ENCODE measurements at regions not wholly inside any gene's neighbourhood (a gene's known extent, or its start where the extent isn't known, plus 50 kb on each side); places are given as distances from the start of the nearest gene placed in this dataset.
"Not testable (repeated sequence)": the region's sequence is repeated elsewhere in the genome, so short reads cannot be mapped to it uniquely, and the experiment has no call there.

GRCh38 chr2:167718560-167718959, 528.8 kb downstream of the STK39 start:
- H3K36me3 Mint-ChIP-seq, result no peaks in the 10 kb centered on the region
- no peak overlapping the region for H3K4me3 Mint-ChIP-seq
- no peaks in the 10 kb centered on the region for H3K9me3 ChIP-seq (replicated peaks in 1 of 2; ENCODE audit: control insufficient read depth in 1 of 2, insufficient read depth in 1 of 2, low read length in 2 of 2)
- H3K27ac Mint-ChIP-seq, result no peak overlapping the region
- H3K4me3 ChIP-seq (replicated peaks in 1 of 3; ENCODE audit: low read depth in 2 of 3, low read length in 3 of 3), result no peak overlapping the region
- no peak overlapping the region for H3K27ac ChIP-seq (ENCODE audit: low read depth in 1 of 2, low read length in 2 of 2)
- no peaks in the 10 kb centered on the region for H3K4me1 ChIP-seq (ENCODE audit: control insufficient read depth in 1 of 2, insufficient read depth in 2 of 2, low read length in 2 of 2)
- no peaks in the 10 kb centered on the region for H3K79me2 ChIP-seq (ENCODE audit: insufficient read depth, low read length)
- no peak for DNase-seq
- no peak overlapping the region for H3K9ac ChIP-seq (ENCODE audit: insufficient read depth, low read length, poor library complexity, severe bottlenecking)
- H3K36me3 ChIP-seq (replicated peaks in 1 of 2; ENCODE audit: control insufficient read depth in 1 of 2, insufficient read depth in 2 of 2, low read length in 2 of 2), result no peaks in the 10 kb centered on the region
- H3K4me1 Mint-ChIP-seq, result no peaks in the 10 kb centered on the region
- 100% methylated on average over 1 of the region's 1 CpG for WGBS (ENCODE audit: insufficient coverage)
- peaks cover 0 to 2% (median 0%) of the 10 kb centered on the region in 3 donors for H3K27me3 Mint-ChIP-seq (ENCODE audit: low read depth in 3 of 3)
- no peak overlapping the region for H3K4me2 ChIP-seq (replicated peaks; ENCODE audit: extremely low read depth, low read length, poor library complexity, severe bottlenecking)
- no peaks in the 10 kb centered on the region for H3K27me3 ChIP-seq (ENCODE audit: control insufficient read depth in 2 of 2, insufficient read depth in 2 of 2, low read length in 2 of 2)
- no peak for TF ChIP-seq CTCF (IDR thresholded peaks at IDR 0.05)
- no peaks in the 10 kb centered on the region for H4K20me1 ChIP-seq (ENCODE audit: insufficient read depth, low read length)
- intact Hi-C loops (cut with micrococcal nuclease), result no loop called here
- peaks cover 0 to 8% (median 4%) of the 10 kb centered on the region in 7 donors for H3K9me3 Mint-ChIP-seq
- H2AFZ ChIP-seq (ENCODE audit: insufficient read depth, low read depth, low read length, poor library complexity, severe bottlenecking), result no peak overlapping the region

GRCh38 chr2:167715932-167716331, 531.5 kb downstream of the STK39 start:
- peaks cover 0 to 11% (median 4%) of the 10 kb centered on the region in 7 donors for H3K9me3 Mint-ChIP-seq
- H2AFZ ChIP-seq (ENCODE audit: insufficient read depth, low read depth, low read length, poor library complexity, severe bottlenecking), result no peak overlapping the region
- H3K27me3 ChIP-seq (ENCODE audit: control insufficient read depth in 2 of 2, insufficient read depth in 2 of 2, low read length in 2 of 2), result no peaks in the 10 kb centered on the region
- no peak overlapping the region for H3K4me3 ChIP-seq (replicated peaks in 1 of 3; ENCODE audit: low read depth in 2 of 3, low read length in 3 of 3)
- intact Hi-C loops (cut with micrococcal nuclease), result no loop called here
- H3K27me3 Mint-ChIP-seq (ENCODE audit: low read depth in 3 of 3), result peaks cover 0 to 2% (median 0%) of the 10 kb centered on the region in 3 donors
- H3K4me1 ChIP-seq (ENCODE audit: control insufficient read depth in 1 of 2, insufficient read depth in 2 of 2, low read length in 2 of 2), result no peaks in the 10 kb centered on the region
- H4K20me1 ChIP-seq (ENCODE audit: insufficient read depth, low read length), result no peaks in the 10 kb centered on the region
- no peaks in the 10 kb centered on the region for H3K79me2 ChIP-seq (ENCODE audit: insufficient read depth, low read length)
- no peaks in the 10 kb centered on the region for H3K36me3 Mint-ChIP-seq
- no peak overlapping the region for H3K4me3 Mint-ChIP-seq
- no peaks in the 10 kb centered on the region for H3K36me3 ChIP-seq (replicated peaks in 1 of 2; ENCODE audit: control insufficient read depth in 1 of 2, insufficient read depth in 2 of 2, low read length in 2 of 2)
- no peak overlapping the region for H3K9ac ChIP-seq (ENCODE audit: insufficient read depth, low read length, poor library complexity, severe bottlenecking)
- no peak for TF ChIP-seq CTCF (IDR thresholded peaks at IDR 0.05)
- no peak overlapping the region for H3K27ac ChIP-seq (ENCODE audit: low read depth in 1 of 2, low read length in 2 of 2)
- DNase-seq, result no peak
- no peak overlapping the region for H3K4me2 ChIP-seq (replicated peaks; ENCODE audit: extremely low read depth, low read length, poor library complexity, severe bottlenecking)
- H3K9me3 ChIP-seq (replicated peaks in 1 of 2; ENCODE audit: control insufficient read depth in 1 of 2, insufficient read depth in 1 of 2, low read length in 2 of 2), result no peaks in the 10 kb centered on the region
- no peaks in the 10 kb centered on the region for H3K4me1 Mint-ChIP-seq
- H3K27ac Mint-ChIP-seq, result no peak overlapping the region
- WGBS (ENCODE audit: insufficient coverage), result 91% methylated on average over 21 of the region's 29 CpGs

DNA sequence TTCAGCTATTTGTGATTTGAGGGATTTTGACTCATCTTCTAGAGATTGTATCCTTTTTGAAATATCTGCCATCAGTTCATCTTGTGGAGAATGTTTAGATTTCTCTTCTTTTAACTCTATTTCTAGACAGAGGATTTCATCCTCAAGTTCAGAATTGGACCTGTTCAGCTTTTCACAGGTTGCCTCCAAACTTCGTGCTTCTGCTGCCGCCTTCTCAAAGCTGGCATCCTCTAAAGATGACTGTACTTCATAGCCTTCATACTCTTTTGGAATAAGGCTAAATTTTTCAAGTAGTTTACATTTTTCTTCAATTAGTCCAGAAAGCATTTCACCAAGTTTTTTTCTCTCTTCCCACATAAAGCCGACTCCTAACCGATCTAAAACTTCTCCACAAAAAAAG, 531.9 kb downstream of the STK39 start:
- intact Hi-C loops (cut with micrococcal nuclease); H3K27me3 ChIP-seq (ENCODE audit: control insufficient read depth in 2 of 2, insufficient read depth in 2 of 2, low read length in 2 of 2); H3K4me1 ChIP-seq (ENCODE audit: control insufficient read depth in 1 of 2, insufficient read depth in 2 of 2, low read length in 2 of 2); H3K27ac ChIP-seq (ENCODE audit: low read depth in 1 of 2, low read length in 2 of 2); H3K4me3 Mint-ChIP-seq; H3K27ac Mint-ChIP-seq; H3K4me2 ChIP-seq (replicated peaks; ENCODE audit: extremely low read depth, low read length, poor library complexity, severe bottlenecking); H2AFZ ChIP-seq (ENCODE audit: insufficient read depth, low read depth, low read length, poor library complexity, severe bottlenecking); H3K27me3 Mint-ChIP-seq (ENCODE audit: low read depth in 3 of 3); H3K9me3 ChIP-seq (replicated peaks in 1 of 2; ENCODE audit: control insufficient read depth in 1 of 2, insufficient read depth in 1 of 2, low read length in 2 of 2); H3K36me3 ChIP-seq (replicated peaks in 1 of 2; ENCODE audit: control insufficient read depth in 1 of 2, insufficient read depth in 2 of 2, low read length in 2 of 2); H4K20me1 ChIP-seq (ENCODE audit: insufficient read depth, low read length); H3K9ac ChIP-seq (ENCODE audit: insufficient read depth, low read length, poor library complexity, severe bottlenecking); H3K36me3 Mint-ChIP-seq; DNase-seq; H3K9me3 Mint-ChIP-seq; H3K4me3 ChIP-seq (replicated peaks in 1 of 3; ENCODE audit: low read depth in 2 of 3, low read length in 3 of 3); H3K79me2 ChIP-seq (ENCODE audit: insufficient read depth, low read length); H3K4me1 Mint-ChIP-seq: not testable (repeated sequence)
- 100% methylated on average over 4 of the region's 4 CpGs for WGBS (ENCODE audit: insufficient coverage)

Data from CD14-positive monocyte (primary cell).